Activated naive CD8-positive, alpha-beta T cell treated with anti-CD3 and anti-CD28 coated beads, Interleukin-2, amount 50 U/mL, for 24 hours (primary cell): ENCODE measurements at regions not wholly inside any gene's neighbourhood (a gene's known extent, or its start where the extent isn't known, plus 50 kb on each side); places are given as distances from the start of the nearest gene placed in this dataset.

ENCODE experiments used
- ATAC-seq: fragments of 150-1000 bp; cut with Tn5 transposase; one replicate; pipeline ENCODE4 v1.10.0; 2021
- DNase-seq: peaks from one replicate; pipeline ENCODE4 v3.0.0; 2021
- H3K27ac Mint-ChIP-seq: one replicate; pipeline ENCODE4 v1.8.0; 2021; ENCODE audit warnings: mild to moderate bottlenecking, mixed read lengths
- H3K27me3 Mint-ChIP-seq: one replicate; pipeline ENCODE4 v1.8.0; 2021; ENCODE audit warnings: mixed read lengths
- H3K36me3 Mint-ChIP-seq: one replicate; pipeline ENCODE4 v1.8.0; 2021; ENCODE audit warnings: low read depth, mixed read lengths
- H3K4me1 Mint-ChIP-seq: one replicate; pipeline ENCODE4 v1.8.0; 2021; ENCODE audit warnings: mixed read lengths
- H3K4me3 Mint-ChIP-seq: one replicate; pipeline ENCODE4 v1.8.0; 2021; ENCODE audit warnings: mild to moderate bottlenecking, moderate library complexity, mixed read lengths
- H3K9me3 Mint-ChIP-seq: one replicate; pipeline ENCODE4 v1.8.0; 2021; ENCODE audit warnings: mixed read lengths

GRCh38 chr1:218878369-218878768 is 295.3 kb upstream of the LYPLAL1 start:
- Mint-ChIP-seq H3K36me3 (no peaks in the 10 kb centered on the region), H3K4me1 (no peaks in the 10 kb centered on the region), H3K27ac (no peak overlapping the region), H3K9me3 (no peaks in the 10 kb centered on the region), H3K4me3 (no peak overlapping the region), H3K27me3 (peaks cover under 1% of the 10 kb centered on the region)
- no peak for ATAC-seq
- no peak for DNase-seq

GRCh38 chr1:218880484-218881060 is 293.1 kb upstream of the LYPLAL1 start:
- H3K27ac Mint-ChIP-seq, result no peak overlapping the region

GRCh38 chr1:218882454-218882853 is 291.2 kb upstream of the LYPLAL1 start:
- no peak overlapping the region for H3K4me3 Mint-ChIP-seq
- ATAC-seq, result no peak
- no peak for DNase-seq
- H3K27ac Mint-ChIP-seq, result no peak overlapping the region
- no peaks in the 10 kb centered on the region for H3K27me3 Mint-ChIP-seq
- peaks cover 9% of the 10 kb centered on the region for H3K9me3 Mint-ChIP-seq
- no peaks in the 10 kb centered on the region for H3K36me3 Mint-ChIP-seq
- H3K4me1 Mint-ChIP-seq, result no peaks in the 10 kb centered on the region

More at GRCh38 chr1:218880484-218881060, 293.1 kb upstream of the LYPLAL1 start:
- no peak for ATAC-seq
- Mint-ChIP-seq H3K36me3 (no peaks in the 10 kb centered on the region), H3K27me3 (no peaks in the 10 kb centered on the region), H3K4me1 (no peaks in the 10 kb centered on the region), H3K9me3 (peaks cover 9% of the 10 kb centered on the region), H3K4me3 (no peak overlapping the region)
- DNase-seq, result no peak

- no peaks in the 10 kb centered on the region for H3K36me3 Mint-ChIP-seq
- no peaks in the 10 kb centered on the region for H3K4me1 Mint-ChIP-seq
- peaks cover 9% of the 10 kb centered on the region for H3K9me3 Mint-ChIP-seq
- ATAC-seq, result no peak
- no peak for DNase-seq
- no peaks in the 10 kb centered on the region for H3K27me3 Mint-ChIP-seq
- no peak overlapping the region for H3K4me3 Mint-ChIP-seq
- no peak overlapping the region for H3K27ac Mint-ChIP-seq
Measured at GRCh38 chr1:218886101-218886871, 287.4 kb upstream of the LYPLAL1 start.

GRCh38 chr1:218887141-218887925 is 286.3 kb upstream of the LYPLAL1 start:
- no peak overlapping the region for H3K4me3 Mint-ChIP-seq
- no peaks in the 10 kb centered on the region for H3K4me1 Mint-ChIP-seq
- H3K36me3 Mint-ChIP-seq, result no peaks in the 10 kb centered on the region
- no peak overlapping the region for H3K27ac Mint-ChIP-seq
- peaks cover 9% of the 10 kb centered on the region for H3K9me3 Mint-ChIP-seq
- no peaks in the 10 kb centered on the region for H3K27me3 Mint-ChIP-seq
- ATAC-seq, result no peak
- no peak for DNase-seq

GRCh38 chr1:218890451-218890850 is 283.2 kb upstream of the LYPLAL1 start:
- Mint-ChIP-seq H3K27me3 (no peaks in the 10 kb centered on the region), H3K27ac (no peak overlapping the region), H3K4me1 (no peaks in the 10 kb centered on the region), H3K36me3 (no peaks in the 10 kb centered on the region), H3K4me3 (no peak overlapping the region), H3K9me3 (no peaks in the 10 kb centered on the region)
- DNase-seq (no peak), ATAC-seq (no peak)

- H3K4me3 Mint-ChIP-seq, result no peak overlapping the region
- H3K27me3 Mint-ChIP-seq, result no peaks in the 10 kb centered on the region
- no peaks in the 10 kb centered on the region for H3K4me1 Mint-ChIP-seq
- DNase-seq (no peak), ATAC-seq (no peak)
- H3K9me3 Mint-ChIP-seq, result no peaks in the 10 kb centered on the region
- H3K27ac Mint-ChIP-seq, result no peak overlapping the region
- H3K36me3 Mint-ChIP-seq, result no peaks in the 10 kb centered on the region
Measured at GRCh38 chr1:218891577-218891976, 282.1 kb upstream of the LYPLAL1 start.

- Mint-ChIP-seq H3K27ac (no peak overlapping the region), H3K9me3 (no peaks in the 10 kb centered on the region), H3K36me3 (no peaks in the 10 kb centered on the region), H3K4me3 (no peak overlapping the region), H3K4me1 (no peaks in the 10 kb centered on the region), H3K27me3 (no peaks in the 10 kb centered on the region)
- DNase-seq (no peak), ATAC-seq (no peak)
Measured at GRCh38 chr1:218895064-218895587, 278.6 kb upstream of the LYPLAL1 start.

- ATAC-seq, result no peak
- no peak overlapping the region for H3K4me3 Mint-ChIP-seq
- no peaks in the 10 kb centered on the region for H3K4me1 Mint-ChIP-seq
- H3K9me3 Mint-ChIP-seq, result no peaks in the 10 kb centered on the region
- no peaks in the 10 kb centered on the region for H3K36me3 Mint-ChIP-seq
- no peaks in the 10 kb centered on the region for H3K27me3 Mint-ChIP-seq
- DNase-seq, result no peak
- no peak overlapping the region for H3K27ac Mint-ChIP-seq
Measured at GRCh38 chr1:218896202-218896601, 277.5 kb upstream of the LYPLAL1 start.

- Mint-ChIP-seq H3K27ac (no peak overlapping the region), H3K36me3 (no peaks in the 10 kb centered on the region), H3K9me3 (no peaks in the 10 kb centered on the region), H3K27me3 (no peaks in the 10 kb centered on the region), H3K4me3 (no peak overlapping the region), H3K4me1 (no peaks in the 10 kb centered on the region)
- ATAC-seq, result no peak
- no peak for DNase-seq
Measured at GRCh38 chr1:218898921-218899320, 274.8 kb upstream of the LYPLAL1 start.

- no peaks in the 10 kb centered on the region for H3K4me1 Mint-ChIP-seq
- ATAC-seq (no peak), DNase-seq (no peak)
- H3K27ac Mint-ChIP-seq, result no peak overlapping the region
- H3K4me3 Mint-ChIP-seq, result no peak overlapping the region
- no peaks in the 10 kb centered on the region for H3K9me3 Mint-ChIP-seq
- no peaks in the 10 kb centered on the region for H3K36me3 Mint-ChIP-seq
- no peaks in the 10 kb centered on the region for H3K27me3 Mint-ChIP-seq
Measured at GRCh38 chr1:218900615-218901014, 273.1 kb upstream of the LYPLAL1 start.

- DNase-seq (no peak), ATAC-seq (no peak)
- H3K27me3 Mint-ChIP-seq, result no peaks in the 10 kb centered on the region
Measured at GRCh38 chr1:218904416-218904815, 269.3 kb upstream of the LYPLAL1 start.

GRCh38 chr1:218916720-218917119 is 257.0 kb upstream of the LYPLAL1 start:
- no peaks in the 10 kb centered on the region for H3K9me3 Mint-ChIP-seq
- no peaks in the 10 kb centered on the region for H3K27me3 Mint-ChIP-seq
- ATAC-seq, result no peak
- no peak overlapping the region for H3K4me3 Mint-ChIP-seq
- no peak for DNase-seq
- H3K4me1 Mint-ChIP-seq, result no peaks in the 10 kb centered on the region
- H3K27ac Mint-ChIP-seq, result no peak overlapping the region
- no peaks in the 10 kb centered on the region for H3K36me3 Mint-ChIP-seq

More at GRCh38 chr1:218904416-218904815, 269.3 kb upstream of the LYPLAL1 start:
- no peaks in the 10 kb centered on the region for H3K9me3 Mint-ChIP-seq
- H3K36me3 Mint-ChIP-seq, result no peaks in the 10 kb centered on the region
- no peaks in the 10 kb centered on the region for H3K4me1 Mint-ChIP-seq
- H3K27ac Mint-ChIP-seq, result no peak overlapping the region
- H3K4me3 Mint-ChIP-seq, result no peak overlapping the region

GRCh38 chr1:218917656-218918055 is 256.0 kb upstream of the LYPLAL1 start:
- no peaks in the 10 kb centered on the region for H3K36me3 Mint-ChIP-seq
- H3K9me3 Mint-ChIP-seq, result no peaks in the 10 kb centered on the region
- no peak for ATAC-seq
- DNase-seq, result no peak
- no peak overlapping the region for H3K27ac Mint-ChIP-seq
- no peaks in the 10 kb centered on the region for H3K27me3 Mint-ChIP-seq
- no peak overlapping the region for H3K4me3 Mint-ChIP-seq
- no peaks in the 10 kb centered on the region for H3K4me1 Mint-ChIP-seq

- Mint-ChIP-seq H3K9me3 (no peaks in the 10 kb centered on the region), H3K4me3 (no peak overlapping the region), H3K27ac (no peak overlapping the region), H3K27me3 (no peaks in the 10 kb centered on the region), H3K36me3 (no peaks in the 10 kb centered on the region), H3K4me1 (no peaks in the 10 kb centered on the region)
- ATAC-seq (no peak), DNase-seq (no peak)
Measured at GRCh38 chr1:218925777-218926176, 247.9 kb upstream of the LYPLAL1 start.
